ENCODE measurements at regions not wholly inside any gene's neighbourhood (a gene's known extent, or its start where the extent isn't known, plus 50 kb on each side); places are given as distances from the start of the nearest gene placed in this dataset.
"Not testable (repeated sequence)": the region's sequence is repeated elsewhere in the genome, so short reads cannot be mapped to it uniquely, and the experiment has no call there.

DNA sequence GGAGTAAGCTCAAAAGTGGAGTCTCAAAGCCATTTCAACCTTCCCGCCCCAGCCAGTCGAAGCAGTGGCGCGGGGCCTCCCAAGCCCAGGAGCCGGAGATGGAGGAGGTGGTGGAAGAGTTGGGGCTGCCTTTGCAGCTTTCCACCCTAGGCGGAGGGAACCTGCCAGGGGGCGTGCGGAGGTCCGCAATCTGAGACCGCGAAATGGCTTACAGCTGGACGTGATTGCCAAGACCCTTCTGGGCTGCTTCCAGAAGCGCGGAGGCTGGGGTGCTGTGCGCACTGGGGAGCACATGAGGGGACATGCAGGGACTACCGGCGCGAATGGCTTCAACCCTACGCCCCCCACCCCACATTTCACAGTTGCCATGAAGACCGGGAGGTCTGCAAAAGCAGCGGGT, 86.2 kb downstream of the PRR15 start:
- DNase-seq (ENCODE audit: low spot score) = no peak

DNA sequence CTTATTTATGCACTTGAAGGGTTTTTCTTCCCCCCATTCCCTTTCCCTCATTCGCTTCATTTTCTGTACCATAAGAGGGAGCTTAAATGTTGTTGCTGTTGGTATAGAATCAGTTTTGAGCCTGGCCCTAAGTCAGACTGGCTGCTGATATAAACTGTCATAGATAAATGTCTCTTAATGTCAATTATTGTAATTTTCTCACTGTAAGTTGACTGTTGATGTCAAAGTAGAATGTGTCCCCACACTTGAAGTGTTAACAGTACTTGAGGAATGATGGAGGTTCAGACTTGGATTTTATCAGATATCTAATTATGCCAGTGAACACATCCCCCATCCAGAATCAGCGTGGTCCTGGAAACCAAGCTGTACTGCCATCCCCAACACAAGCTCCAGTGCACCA, 87.8 kb downstream of the PRR15 start:
- DNase-seq (ENCODE audit: low spot score) = no peak

DNA sequence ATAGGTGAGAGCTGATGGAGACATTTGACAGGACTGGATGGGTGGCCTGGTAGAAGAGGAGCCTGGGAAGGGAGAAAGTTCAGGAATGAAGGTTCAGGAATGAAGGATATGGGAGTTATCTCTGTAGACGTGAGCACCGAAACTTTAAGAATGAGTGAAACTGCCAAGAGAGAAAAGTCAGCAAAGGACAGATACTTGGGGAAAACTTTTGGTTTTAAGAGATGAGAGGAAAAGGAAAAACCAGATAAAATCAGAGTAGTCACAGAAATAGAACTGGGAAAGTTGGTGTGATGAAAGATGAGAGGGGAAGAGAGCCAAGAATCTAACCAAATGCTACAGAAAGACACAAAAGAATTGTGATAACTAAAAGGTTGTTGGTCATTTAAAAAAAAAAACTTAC, 88.9 kb downstream of the PRR15 start:
- no peak for DNase-seq (ENCODE audit: low spot score)

DNA sequence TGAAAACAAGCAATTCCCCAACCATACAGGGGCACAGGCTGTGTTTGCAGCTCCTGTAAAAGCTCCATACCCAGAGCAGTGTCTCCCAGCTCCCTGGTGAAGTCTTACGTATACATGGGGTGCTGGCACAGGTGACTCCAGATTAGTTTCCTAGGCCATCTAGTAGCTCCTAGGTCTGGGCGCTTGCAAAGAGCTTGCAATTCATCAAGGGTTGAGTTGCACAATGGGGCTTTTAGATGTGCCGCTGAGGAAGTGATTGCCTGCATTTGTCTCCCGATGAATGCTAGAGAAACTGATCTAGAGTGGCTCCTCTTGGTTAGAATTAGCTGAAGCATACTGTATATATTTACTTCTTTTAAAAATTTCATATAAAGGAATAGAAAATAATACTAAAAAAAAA, 90.7 kb downstream of the PRR15 start:
- not testable (repeated sequence) for DNase-seq (ENCODE audit: low spot score)

DNA sequence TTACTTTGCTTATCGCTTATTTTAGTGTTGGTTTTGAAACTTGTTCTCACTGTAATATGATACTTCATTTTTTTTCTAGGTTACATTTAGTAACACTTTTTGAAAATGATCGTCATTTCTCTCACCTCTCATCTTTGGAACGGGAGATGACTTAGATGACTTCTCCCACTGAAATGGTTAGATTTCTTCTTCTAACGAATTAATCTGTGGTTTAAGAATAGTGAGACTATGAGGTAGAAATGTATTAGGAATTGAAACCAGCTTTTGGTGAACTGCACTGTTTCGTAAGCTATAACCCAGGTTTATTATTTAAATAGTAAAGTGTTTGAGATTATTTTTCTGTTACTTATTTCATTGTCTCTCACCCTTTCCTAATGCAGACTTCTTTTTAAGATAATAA, 93.7 kb downstream of the PRR15 start:
- no peak for DNase-seq (ENCODE audit: low spot score)

DNA sequence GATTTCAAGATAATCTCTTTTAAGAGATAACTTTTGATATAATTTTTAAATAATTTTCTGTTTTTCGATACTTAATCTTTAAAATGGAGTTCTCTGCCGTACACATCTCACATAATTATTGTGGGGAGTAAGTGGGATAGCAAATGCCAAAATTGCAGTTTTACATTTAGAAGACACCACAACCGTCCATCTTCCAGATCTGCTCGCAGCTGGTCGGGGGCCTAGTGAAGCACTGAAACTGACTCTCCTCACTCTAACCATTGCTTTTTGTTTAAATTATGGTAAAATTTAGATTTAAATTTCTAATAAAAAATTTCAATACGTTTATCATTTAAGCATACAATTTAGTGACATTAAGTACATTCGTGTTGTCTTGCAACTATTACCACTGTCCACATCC, 94.2 kb downstream of the PRR15 start:
- DNase-seq (ENCODE audit: low spot score) = no peak

DNA sequence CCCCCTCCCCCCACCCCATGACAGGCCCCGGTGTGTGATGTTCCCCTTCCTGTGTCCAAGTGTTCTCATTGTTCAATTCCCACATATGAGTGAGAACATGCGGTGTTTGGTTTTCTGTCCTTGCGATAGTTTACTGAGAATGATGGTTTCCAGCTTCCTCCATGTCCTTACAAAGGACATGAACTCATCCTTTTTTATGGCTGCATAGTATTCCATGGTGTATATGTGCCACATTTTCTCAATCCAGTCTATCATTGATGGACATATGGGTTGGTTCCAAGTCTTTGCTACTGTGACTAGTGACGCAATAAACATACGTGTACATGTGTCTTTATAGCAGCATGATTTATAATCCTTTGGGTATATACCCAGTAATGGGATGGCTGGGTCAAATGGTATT, 95.6 kb downstream of the PRR15 start:
- not testable (repeated sequence) for DNase-seq (ENCODE audit: low spot score)

DNA sequence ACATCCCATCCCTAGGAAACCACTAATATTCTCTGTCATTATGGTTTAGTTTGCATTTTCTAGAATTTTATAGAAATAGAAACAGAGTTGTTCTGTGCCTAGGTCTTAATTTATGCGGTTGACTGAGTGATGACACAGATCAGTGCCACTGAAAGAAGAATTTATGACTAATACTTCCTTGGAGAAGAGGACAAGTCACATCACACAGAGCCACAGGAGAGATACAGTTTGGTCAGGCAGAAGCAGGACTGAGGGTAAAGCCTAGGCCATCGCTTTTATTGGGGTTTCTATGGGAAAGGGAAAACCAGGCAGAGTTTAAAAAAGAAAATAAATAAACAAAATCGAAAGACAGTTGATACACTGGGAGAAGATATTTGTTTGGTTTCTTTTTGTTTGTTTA, 99.3 kb downstream of the PRR15 start:
- not testable (repeated sequence) for DNase-seq (ENCODE audit: low spot score)

DNA sequence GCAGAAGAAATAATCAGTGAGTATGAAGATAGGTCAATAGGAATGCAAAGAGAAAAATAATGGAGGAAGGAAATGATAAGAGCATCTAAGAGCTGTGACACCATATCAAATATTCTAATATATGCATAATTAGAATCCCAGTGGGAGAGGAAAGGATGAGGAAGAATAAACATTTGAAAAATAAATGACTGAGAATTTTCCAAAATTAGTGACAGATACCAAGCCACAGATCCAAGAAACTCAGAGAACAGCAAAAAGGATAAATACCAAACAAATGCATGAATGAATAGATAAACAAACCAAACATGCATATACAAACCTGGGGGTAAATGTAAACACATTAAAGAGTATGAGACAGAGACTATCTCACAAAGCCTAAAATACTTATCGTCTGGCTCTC, 101.4 kb downstream of the PRR15 start:
- DNase-seq (ENCODE audit: low spot score) = not testable (repeated sequence)

DNA sequence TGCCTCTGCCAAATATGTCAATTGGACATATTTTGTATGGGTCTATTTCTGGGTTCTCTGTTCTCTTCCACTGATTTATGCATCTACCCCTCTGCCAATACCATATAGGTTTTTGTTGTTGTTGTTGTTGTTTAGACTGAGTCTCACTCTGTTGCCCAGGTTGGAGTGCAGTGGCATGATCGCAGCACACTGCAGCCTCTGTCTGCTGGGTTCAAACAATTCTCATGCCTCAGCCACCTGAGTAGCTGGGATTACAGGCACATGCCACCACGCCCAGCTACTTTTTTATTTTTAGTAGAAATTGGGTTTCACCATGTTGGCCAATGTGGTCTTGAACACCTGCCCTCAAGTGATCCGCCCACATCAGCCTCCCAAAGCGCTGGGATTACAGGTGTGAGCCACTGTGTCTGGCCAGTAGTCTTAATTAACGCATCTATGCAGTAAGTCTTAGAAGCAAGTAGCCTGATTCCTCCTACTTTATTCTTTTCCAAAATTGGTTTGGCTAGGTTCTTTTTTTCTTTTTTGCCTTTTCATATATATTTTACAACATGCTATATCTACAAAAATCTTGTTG, 103.5 kb downstream of the PRR15 start:
- not testable (repeated sequence) for DNase-seq (ENCODE audit: low spot score)

DNA sequence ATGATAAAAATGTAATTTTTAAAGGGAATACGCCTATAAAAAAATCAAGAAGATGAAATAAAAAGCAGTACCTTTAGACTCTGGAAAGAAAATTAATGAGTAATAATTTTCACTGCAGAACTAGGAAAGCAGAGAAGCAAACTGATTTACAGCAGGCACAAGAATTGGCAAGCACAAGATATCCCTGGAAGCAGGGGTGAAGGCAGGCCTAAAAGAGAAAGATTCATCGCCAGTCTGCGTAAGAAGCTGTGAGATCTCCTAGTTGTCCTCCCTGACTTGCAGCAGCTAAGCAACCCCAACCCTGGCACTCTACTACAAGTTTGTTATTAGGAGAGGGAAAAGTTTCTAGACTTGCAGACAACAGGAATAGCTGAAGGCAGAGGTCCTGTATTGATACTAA, 107.7 kb downstream of the PRR15 start:
- DNase-seq (ENCODE audit: low spot score) = not testable (repeated sequence)

DNA sequence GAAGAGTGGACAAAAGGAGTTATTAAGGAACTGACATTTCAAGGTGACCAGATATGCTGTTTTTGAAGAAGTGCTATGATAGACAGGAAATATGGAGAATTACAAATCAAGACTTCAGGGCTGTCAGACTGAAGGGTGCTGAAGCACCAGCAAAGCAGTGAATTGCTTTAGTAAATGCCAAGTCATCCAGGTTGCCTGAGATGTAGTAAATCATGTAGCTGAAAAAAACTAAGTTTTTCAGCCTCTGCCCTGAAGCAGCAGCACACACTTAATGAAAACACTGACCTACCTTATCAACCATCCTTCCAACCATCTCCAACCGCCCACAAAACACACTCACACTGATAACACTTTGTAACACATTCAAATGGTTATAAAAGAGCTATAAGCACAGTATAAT, 110.0 kb downstream of the PRR15 start:
- DNase-seq (ENCODE audit: low spot score) = not testable (repeated sequence)

DNA sequence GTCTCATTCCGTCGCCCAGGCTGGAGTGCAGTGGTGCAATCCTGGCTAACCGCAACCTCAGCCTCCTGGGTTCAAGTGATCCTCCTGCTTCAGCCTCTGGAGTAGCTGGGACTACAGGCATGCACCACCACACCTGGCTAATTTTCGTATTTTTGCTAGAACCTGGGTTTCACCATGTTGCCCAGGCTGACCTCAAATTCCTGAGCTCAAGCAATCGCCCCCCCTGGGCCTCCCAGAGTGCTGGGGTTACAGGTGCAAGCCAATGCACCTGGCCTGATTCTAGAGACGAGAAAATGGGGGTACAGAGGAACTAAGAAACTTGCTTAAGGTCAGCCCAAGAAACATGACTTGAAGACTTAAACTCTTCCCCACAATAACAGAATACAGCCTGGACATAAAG, 111.0 kb downstream of the PRR15 start:
- DNase-seq (ENCODE audit: low spot score) = not testable (repeated sequence)

DNA sequence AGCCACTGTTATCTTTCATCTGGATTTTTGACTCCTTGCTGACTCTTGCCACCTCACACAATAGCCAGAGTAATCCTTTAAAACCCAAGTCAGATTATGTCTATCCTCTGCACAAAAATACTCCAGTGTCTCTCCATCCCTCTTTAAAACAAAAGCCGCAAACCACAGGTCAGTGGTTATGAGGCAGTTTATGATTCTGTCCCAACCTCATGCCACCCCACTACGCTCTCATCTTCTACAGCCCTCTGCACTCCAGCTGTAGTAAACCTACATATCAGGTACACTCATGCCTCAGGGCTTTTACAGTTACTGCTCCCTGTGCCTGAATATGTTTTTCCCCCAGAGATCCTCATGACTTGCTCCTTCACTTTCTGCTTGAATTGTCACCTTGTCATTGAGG, 113.6 kb downstream of the PRR15 start:
- DNase-seq (ENCODE audit: low spot score) = not testable (repeated sequence)

DNA sequence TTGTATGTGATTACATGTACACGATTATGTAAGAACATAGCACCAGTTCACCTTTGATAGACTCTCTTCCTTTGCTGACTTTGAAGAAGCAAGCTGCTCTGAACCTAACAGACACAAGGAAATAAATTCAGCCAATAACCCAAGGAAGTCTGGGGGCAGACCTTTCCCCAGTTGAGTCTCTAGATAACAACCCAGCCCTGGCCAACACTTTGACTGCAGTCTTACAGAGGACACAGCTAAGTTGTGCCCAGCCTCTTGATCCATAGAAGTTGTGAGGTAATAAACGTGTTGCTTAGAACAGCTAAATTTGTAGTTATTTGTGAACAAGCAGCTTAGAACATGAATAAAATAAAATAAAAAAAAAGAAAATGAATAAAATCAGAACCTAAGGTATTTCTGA, 116.3 kb downstream of the PRR15 start:
- not testable (repeated sequence) for DNase-seq (ENCODE audit: low spot score)

DNA sequence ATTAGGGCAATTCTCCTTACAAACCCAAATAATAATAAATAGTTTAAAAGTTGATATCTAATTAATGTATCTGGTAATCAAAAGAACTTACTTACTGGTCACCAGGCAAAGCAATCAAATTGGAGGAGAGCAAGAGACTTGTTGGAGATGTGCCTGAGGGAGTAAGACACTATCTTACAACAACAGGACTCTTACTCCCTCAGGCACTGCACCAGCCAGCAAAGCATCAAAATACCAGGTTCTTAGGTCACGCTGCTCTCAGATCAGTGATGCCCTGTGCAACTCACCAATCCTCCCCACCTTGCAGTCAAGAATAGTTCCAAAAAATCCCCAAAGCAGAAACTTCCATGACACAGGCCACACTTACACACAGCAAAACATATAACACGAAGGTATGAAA, 117.0 kb downstream of the PRR15 start:
- not testable (repeated sequence) for DNase-seq (ENCODE audit: low spot score)

DNA sequence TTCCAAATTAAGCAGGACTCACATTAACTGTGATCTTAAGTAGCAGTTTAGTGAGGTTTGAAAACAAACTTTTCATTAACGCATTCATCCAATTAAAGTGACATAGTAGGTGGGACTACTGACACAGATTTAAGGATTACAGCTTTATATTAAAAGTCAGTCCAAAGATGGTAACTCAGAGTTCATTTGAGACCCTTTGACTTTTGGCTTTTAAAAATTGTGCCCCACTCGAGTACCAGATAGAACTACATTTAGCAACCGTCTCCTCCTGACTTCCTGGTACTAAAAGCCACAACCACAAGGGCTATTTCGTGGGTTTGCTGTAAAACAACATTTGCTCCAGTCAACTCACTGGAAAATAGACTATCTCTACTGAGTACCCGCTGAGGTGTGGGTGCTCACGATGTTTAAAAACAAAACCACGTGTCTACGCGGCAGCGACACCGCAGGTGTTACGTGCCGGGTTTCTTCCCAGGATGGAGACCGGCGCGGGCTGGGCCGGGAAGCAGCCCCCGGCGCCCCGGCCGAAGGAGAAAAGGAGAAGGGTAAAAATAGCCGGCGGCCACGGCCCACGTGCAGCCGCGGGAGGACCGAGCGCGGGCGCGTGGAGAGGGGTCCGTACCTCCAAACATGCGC, 120.6 kb downstream of the PRR15 start:
- not testable (repeated sequence) for DNase-seq (ENCODE audit: low spot score)

DNA sequence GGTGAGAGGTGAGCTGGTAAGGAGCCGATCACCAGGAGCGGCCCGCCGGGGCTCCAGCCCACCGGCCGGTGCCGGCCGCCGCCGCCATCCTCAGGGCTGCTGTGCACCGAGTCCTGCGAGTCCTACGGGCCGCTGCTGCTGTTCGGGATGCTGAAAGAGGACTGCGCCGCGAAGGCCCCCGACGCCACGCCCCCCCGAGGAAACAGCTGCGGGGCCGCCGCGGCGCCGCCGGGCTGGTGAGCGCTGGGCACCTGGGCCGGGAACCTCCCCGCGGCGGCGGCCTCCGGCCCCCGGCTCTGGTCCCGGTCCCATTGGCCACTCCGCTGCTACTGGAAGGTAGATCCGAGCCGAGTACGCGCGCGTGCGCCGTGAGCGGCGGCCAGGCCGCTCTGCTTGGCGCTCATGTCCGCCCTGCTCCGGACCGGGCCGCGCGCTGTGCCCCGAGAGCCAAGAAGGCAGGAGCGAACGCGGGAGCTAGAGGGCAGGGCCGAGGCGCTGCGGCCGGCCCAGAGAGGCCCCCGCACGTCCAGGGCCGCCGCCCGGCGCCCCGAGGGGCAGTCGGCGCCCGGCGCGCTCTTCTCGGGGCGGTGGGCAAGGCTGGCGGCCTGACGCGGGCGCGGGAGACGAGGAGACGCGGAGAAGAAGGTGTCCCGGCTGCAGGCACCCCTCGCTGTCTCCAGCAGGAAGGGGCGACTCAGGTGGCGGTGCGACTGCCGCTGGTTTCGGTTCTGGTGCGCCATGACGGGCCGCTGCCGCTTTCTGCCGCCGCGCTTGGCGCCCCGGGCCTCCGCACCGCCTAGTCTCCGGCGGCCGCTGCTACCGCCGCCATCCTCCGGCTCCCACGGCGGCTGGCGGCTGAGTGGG, 121.3 kb upstream of the WIPF3 start:
- peak; percentile 30 for DNase-seq (ENCODE audit: low spot score)

DNA sequence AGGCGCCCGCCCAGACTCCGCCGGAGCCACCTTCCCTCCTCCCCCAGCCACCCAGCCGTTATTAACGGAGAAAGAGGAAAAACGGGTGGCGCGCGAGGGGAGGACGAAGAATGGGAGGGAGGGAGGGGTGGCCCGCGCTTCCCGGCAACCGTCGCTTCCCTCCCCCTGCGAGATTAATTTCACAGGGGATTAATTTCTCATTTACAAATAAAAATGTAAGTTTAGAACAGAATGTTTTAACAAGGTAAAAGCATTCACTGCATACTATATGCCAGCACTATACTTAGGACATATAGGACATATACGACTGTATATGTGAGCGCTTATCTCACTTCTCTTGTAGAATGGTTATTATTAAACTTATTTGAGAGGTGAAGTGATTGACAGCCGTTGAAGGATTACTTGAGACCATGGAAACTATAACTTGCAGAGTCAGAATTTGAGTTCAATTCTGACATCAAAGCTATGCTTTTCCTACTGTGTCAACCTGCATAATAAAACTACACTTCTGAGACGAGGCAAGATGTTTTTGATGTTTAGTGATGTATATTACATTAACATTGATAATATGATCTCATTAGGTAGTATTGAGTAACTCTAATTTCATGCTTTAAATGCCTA, 120.5 kb upstream of the WIPF3 start:
- DNase-seq (ENCODE audit: low spot score) = peak; percentile 0

DNA sequence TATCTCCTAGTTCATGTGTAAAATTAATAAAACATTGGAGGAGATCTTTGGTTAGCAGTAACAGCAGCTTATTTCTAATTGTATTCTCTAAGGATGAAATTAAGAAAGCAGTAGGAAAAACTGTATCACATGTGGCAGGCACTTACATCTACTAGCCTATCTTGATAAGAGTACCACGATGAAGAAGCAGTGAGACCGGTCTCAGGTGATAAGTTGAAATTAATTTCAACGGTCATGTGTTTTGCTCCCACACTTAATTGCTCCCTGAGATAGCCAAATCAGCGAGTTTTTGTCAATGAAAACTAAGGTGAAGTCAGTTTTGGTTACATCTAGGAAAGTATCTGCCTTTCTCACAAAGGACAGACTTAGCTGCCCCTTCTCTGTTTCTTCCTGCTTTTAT, 115.8 kb upstream of the WIPF3 start:
- DNase-seq (ENCODE audit: low spot score) = not testable (repeated sequence)

DNA sequence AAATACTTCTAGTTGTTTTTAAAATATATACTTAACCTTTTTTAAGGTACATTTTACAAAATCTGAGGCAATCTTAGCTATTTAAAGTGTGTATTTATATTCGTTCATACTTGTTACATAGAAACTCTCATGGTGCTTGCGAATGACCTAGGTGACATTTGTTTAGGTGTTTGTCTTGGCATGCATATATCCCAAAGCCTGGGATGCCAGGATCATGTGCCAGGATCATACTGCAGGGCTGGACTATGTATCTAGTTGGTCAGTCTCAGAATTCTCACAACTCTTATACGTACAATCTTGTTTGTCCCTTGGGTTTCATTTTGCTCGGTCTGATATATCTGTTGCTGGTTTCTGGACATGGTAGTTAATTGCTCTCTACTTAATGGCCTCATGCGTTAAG, 109.9 kb upstream of the WIPF3 start:
- not testable (repeated sequence) for DNase-seq (ENCODE audit: low spot score)

DNA sequence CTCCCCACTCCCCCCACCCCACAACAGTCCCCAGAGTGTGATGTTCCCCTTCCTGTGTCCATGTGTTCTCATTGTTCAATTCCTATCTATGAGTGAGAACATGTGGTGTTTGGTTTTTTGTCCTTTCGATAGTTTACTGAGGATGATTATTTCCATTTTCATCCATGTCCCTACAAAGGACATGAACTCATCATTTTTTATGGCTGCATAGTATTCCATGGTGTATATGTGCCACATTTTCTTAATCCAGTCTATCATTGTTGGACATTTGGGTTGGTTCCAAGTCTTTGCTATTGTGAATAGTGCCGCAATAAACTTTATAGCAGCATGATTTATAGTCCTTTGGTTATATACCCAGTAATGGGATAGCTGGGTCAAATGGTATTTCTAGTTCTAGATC, 106.6 kb upstream of the WIPF3 start:
- not testable (repeated sequence) for DNase-seq (ENCODE audit: low spot score)

DNA sequence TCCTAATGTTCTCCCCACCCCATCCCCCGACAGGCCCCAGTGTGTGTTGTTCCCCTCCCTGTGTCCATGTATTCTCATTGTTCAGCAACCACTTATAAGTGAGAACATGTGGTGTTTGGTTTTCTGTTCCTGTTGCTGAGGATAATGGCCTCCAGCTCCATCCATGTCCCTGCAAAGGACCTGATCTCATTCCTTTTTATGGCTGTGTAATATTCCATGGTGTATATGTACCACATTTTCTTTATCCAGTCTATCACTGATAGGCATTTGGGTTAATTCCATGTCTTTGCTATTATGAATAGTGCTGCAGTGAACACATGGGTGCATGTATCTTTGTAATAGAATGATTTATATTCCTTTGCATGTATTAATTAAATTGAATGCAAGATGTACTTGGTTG, 104.8 kb upstream of the WIPF3 start:
- not testable (repeated sequence) for DNase-seq (ENCODE audit: low spot score)
